HepG2 (cell line): ENCODE measurements at regions not wholly inside any gene's neighbourhood (a gene's known extent, or its start where the extent isn't known, plus 50 kb on each side); places are given as distances from the start of the nearest gene placed in this dataset.
A peak's percentile ranks its signal among the peaks of the same experiment; 100 is the strongest.

ENCODE experiments used
- ATAC-seq: fragments of 200-7000 bp; cut with Tn5 transposase; 3 replicates; pipeline ENCODE4 v1.9.1; 2020; ENCODE audit warnings: mild to moderate bottlenecking, moderate library complexity
- BruUV-seq: library from RNA; stranded (reverse); fragments of 400-500 nt; replicated peaks from 2 replicates; lab custom pipeline; 2021; lab: Mats Ljungman, UMichigan
- CTCF ChIA-PET: fragments of 300-600 bp; formaldehyde crosslinking; extraction: SDS; loops from one replicate; lab custom pipeline; 2021; ENCODE audit warnings: low total read pairs, inconsistent platforms, low intra/inter-chr PET ratio; lab: Yijun Ruan, JAX
- POLR2A ChIA-PET: fragments of 350-600 bp; sonication (Branson Sonifier 250); formaldehyde crosslinking; loops from one replicate; lab custom pipeline; 2020; ENCODE audit warnings: antibody characterized with exemption, inconsistent platforms; lab: Yijun Ruan, JAX
- DNase-seq: peaks from one replicate; pipeline ENCODE4 v3.0.0-alpha.2; 2015; ENCODE audit warnings: low spot score
- FAIRE-seq: peaks from 3 replicates; lab custom pipeline; 2011; peaks lifted over from hg19 to GRCh38; lab: Jason Lieb, UNC
- H2AFZ ChIP-seq: one replicate; pipeline ENCODE4 v1.6.1; 2011; ENCODE audit warnings: low read length, inconsistent platforms
- H3K27ac ChIP-seq: fragments of 300-600 bp; 3 replicates; pipeline ENCODE4 v1.8.0; 2011; ENCODE audit warnings: mixed run types, mild to moderate bottlenecking, mixed read lengths, low read length, inconsistent platforms; ENCODE audit not compliant: insufficient read depth; ENCODE audit errors: extremely low read length
- H3K27me3 ChIP-seq, 2 experiments: fragments of 200-600 bp in 1 of 2; 2 replicates in 1 of 2; 3 replicates in 1 of 2; pipeline versions ENCODE4 v1.6.0 to v1.8.0; 2011; ENCODE audit warnings: low read length in 2 of 2, mild to moderate bottlenecking in 2 of 2, moderate library complexity in 2 of 2, inconsistent platforms in 1 of 2; ENCODE audit not compliant: insufficient read depth in 2 of 2, control insufficient read depth in 1 of 2
- H3K36me3 ChIP-seq, 2 experiments: fragments of 200-600 bp in 1 of 2; replicated peaks in 1 of 2; 2 replicates in 1 of 2; 3 replicates in 1 of 2; pipeline versions ENCODE4 v1.5.1 to v1.8.0; 2011; ENCODE audit warnings: low read length in 2 of 2, inconsistent platforms in 1 of 2; ENCODE audit not compliant: insufficient read depth in 2 of 2, control insufficient read depth in 1 of 2
- H3K4me1 ChIP-seq: 2 replicates; pipeline ENCODE4 v1.5.1; 2012; ENCODE audit warnings: low read length, inconsistent platforms; ENCODE audit not compliant: insufficient read depth
- H3K4me2 ChIP-seq: 2 replicates; pipeline ENCODE4 v1.6.0; 2011; ENCODE audit warnings: low read depth, low read length, inconsistent platforms
- H3K4me3 ChIP-seq, 3 experiments: fragments of 200-600 bp in 1 of 3; sonication (generic), shearing (Covaris generic) in 1 of 3; replicated peaks in 1 of 3; 2 replicates each; pipeline ENCODE4 v1.5.1; 2011 to 2016; ENCODE audit warnings: low read length in 3 of 3, inconsistent platforms in 2 of 3, low read depth in 2 of 3, mild to moderate bottlenecking in 2 of 3, control low read depth in 1 of 3, mixed read lengths in 1 of 3; ENCODE audit not compliant: insufficient read depth in 1 of 3
- H3K79me2 ChIP-seq: one replicate; pipeline ENCODE4 v1.6.1; 2011; ENCODE audit warnings: low read length, inconsistent platforms; ENCODE audit not compliant: insufficient read depth
- H3K9ac ChIP-seq: 2 replicates; pipeline ENCODE4 v1.6.0; 2011; ENCODE audit warnings: mild to moderate bottlenecking, low read depth, low read length, inconsistent platforms; ENCODE audit not compliant: insufficient read depth
- H3K9me3 ChIP-seq: 2 replicates; pipeline ENCODE4 v1.5.1; 2012; ENCODE audit warnings: mild to moderate bottlenecking, low read length
- H4K20me1 ChIP-seq: 2 replicates; pipeline ENCODE4 v1.6.0; 2011; ENCODE audit warnings: inconsistent platforms, mild to moderate bottlenecking, low read length, moderate library complexity; ENCODE audit not compliant: insufficient read depth
- ARID2 ChIP-seq: sonication (generic); formaldehyde crosslinking; IDR thresholded peaks from 2 replicates; pipeline ENCODE4 v1.8.1; 2022; ENCODE audit warnings: mild to moderate bottlenecking, missing genetic modification reagents, borderline replicate concordance
- ARID3A ChIP-seq: IDR thresholded peaks from 2 replicates; pipeline ENCODE4 v1.6.1; 2012; ENCODE audit warnings: low read depth, low read length, improper control_type of control experiment
- ATM ChIP-seq: fragments of 450-650 bp; IDR thresholded peaks from 2 replicates; pipeline ENCODE4 v1.7.1; 2017; ENCODE audit warnings: mild to moderate bottlenecking, borderline replicate concordance
- CEBPB ChIP-seq: IDR thresholded peaks from 2 replicates; pipeline ENCODE4 v1.6.1; 2011; ENCODE audit warnings: low read depth, low read length, improper control_type of control experiment, borderline replicate concordance
- FOSL2 ChIP-seq: sonication (generic); formaldehyde crosslinking; IDR thresholded peaks from 2 replicates; pipeline ENCODE4 v1.4.0; 2020; ENCODE audit warnings: missing genetic modification reagents
- HMG20A ChIP-seq: IDR thresholded peaks from 2 replicates; pipeline ENCODE4 v1.6.1; 2016; ENCODE audit warnings: borderline replicate concordance
- PRDM10 ChIP-seq: sonication (generic); formaldehyde crosslinking; IDR thresholded peaks from 2 replicates; pipeline ENCODE4 v1.4.0; 2020; ENCODE audit warnings: low read depth, missing genetic modification reagents
- RARA ChIP-seq: IDR thresholded peaks from 2 replicates; pipeline ENCODE4 v1.6.1; 2016; ENCODE audit warnings: missing genetic modification reagents, missing compliant biosample characterization
- SIX1 ChIP-seq: sonication (generic); formaldehyde crosslinking; IDR thresholded peaks from 2 replicates; pipeline ENCODE4 v1.4.0; 2020; ENCODE audit warnings: missing genetic modification reagents, borderline replicate concordance
- TCF7 ChIP-seq: sonication (generic); IDR thresholded peaks from 2 replicates; pipeline ENCODE4 v1.6.1; 2016; ENCODE audit warnings: antibody characterized with exemption, low read depth
- ZNF598 ChIP-seq: sonication (generic); formaldehyde crosslinking; IDR thresholded peaks from 2 replicates; pipeline ENCODE4 v1.5.1; 2020; ENCODE audit warnings: mild to moderate bottlenecking, missing genetic modification reagents, borderline replicate concordance
- ZNF629 ChIP-seq: sonication (generic); formaldehyde crosslinking; conservative IDR thresholded peaks from 2 replicates; pipeline ENCODE4 v1.5.0; 2020; ENCODE audit warnings: missing genetic modification reagents
- ZNF710 ChIP-seq: sonication (generic); formaldehyde crosslinking; IDR thresholded peaks from 2 replicates; pipeline ENCODE4 v1.5.0; 2020; ENCODE audit warnings: mild to moderate bottlenecking, missing genetic modification reagents, borderline replicate concordance
- ZNF775 ChIP-seq: sonication (generic); formaldehyde crosslinking; IDR thresholded peaks from 2 replicates; pipeline ENCODE4 v1.4.0; 2020; ENCODE audit warnings: missing genetic modification reagents, mild to moderate bottlenecking, moderate library complexity, borderline replicate concordance
- in situ Hi-C: cut with HindIII; loops from 2 replicates; pipeline ENCODE4 v1.10.0; 2017; ENCODE audit warnings: low pct_unique_long_range_greater_than_20kb; ENCODE audit not compliant: extremely low pct_ligation_motif_present
- intact Hi-C: fragments of 100-400 bp; cut with micrococcal nuclease; formaldehyde crosslinking; loops from one replicate; pipeline ENCODE4 v1.10.0; 2022; ENCODE audit not compliant: unreplicated experiment

GRCh38 chr2:118190474-118190873, 102.2 kb downstream of the INSIG2 start:
- Histone ChIP-seq H3K36me3 (no peaks in the 10 kb centered on the region), H3K27ac (no peak overlapping the region), H3K4me1 (peaks cover 16% of the 10 kb centered on the region; the same call in 1 of the 2 replicates), H3K4me2 (no peak overlapping the region), H4K20me1 (no peaks in the 10 kb centered on the region), H3K4me3 (no peak overlapping the region), H3K27me3 (peaks cover 0 to 12% of the 10 kb centered on the region in 2 experiments; a peak in 2 of 5 replicates), H3K9ac (no peak overlapping the region), H3K9me3 (no peaks in the 10 kb centered on the region), H2AFZ (no peak overlapping the region), H3K79me2 (no peaks in the 10 kb centered on the region)
- in situ Hi-C loops (no loop called here), intact Hi-C loops (no loop called here)
- FAIRE-seq: peak; percentile 60
- no TSS peak for BruUV-seq
- no peak for ATAC-seq
- DNase-seq: peak; percentile 30
- ChIA-PET POLR2A (no interaction called here), CTCF (no interaction called here)
- TF ChIP-seq RARA (CRISPR knock-in tag): 0 out of 2 replicates have a peak, but pooled peaks have one; percentile 10
- peak; percentile 86; the same call in 1 of the 2 replicates for TF ChIP-seq SIX1
- TF ChIP-seq ARID3A: 0 out of 2 replicates have a peak, but pooled peaks have one; percentile 13
- TF ChIP-seq ZNF710 (CRISPR knock-in tag): no peak
- no peak for TF ChIP-seq PRDM10 (CRISPR knock-in tag)
- TF ChIP-seq HMG20A: peak; percentile 55; the same call in 1 of the 2 replicates
- peak; percentile 90 for TF ChIP-seq ZNF629
- peak; percentile 62; the same call in 1 of the 2 replicates for TF ChIP-seq CEBPB
- TF ChIP-seq ATM: no peak
- TF ChIP-seq FOSL2 (CRISPR knock-in tag): peak; percentile 36; the same call in 1 of the 2 replicates
- TF ChIP-seq ZNF775 (CRISPR knock-in tag): no peak
- no peak for TF ChIP-seq ARID2 (CRISPR knock-in tag)
- no peak for TF ChIP-seq ZNF598
- peak; percentile 47; the same call in 1 of the 2 replicates for TF ChIP-seq TCF7
